B cell (primary cell): ENCODE measurements at regions not wholly inside any gene's neighbourhood (a gene's known extent, or its start where the extent isn't known, plus 50 kb on each side); places are given as distances from the start of the nearest gene placed in this dataset.

Source experiments
- ATAC-seq: fragments of 200-7000 bp; cut with Tn5 transposase; one replicate; pipeline ENCODE4 v1.10.0; 2021; ENCODE audit warnings: low read depth, mild to moderate bottlenecking, moderate number of reproducible peaks, moderate library complexity
- CTCF ChIA-PET: fragments of 350-600 bp; sonication (Branson Sonifier 250); formaldehyde crosslinking; loops from one replicate; lab custom pipeline; 2021; ENCODE audit warnings: antibody characterized with exemption, inconsistent platforms; lab: Charles Lee
- POLR2A ChIA-PET: fragments of 350-600 bp; sonication (Branson Sonifier 250); formaldehyde crosslinking; loops from one replicate; lab custom pipeline; 2021; ENCODE audit warnings: antibody characterized with exemption; lab: Charles Lee
- DNase-seq: peaks from one replicate; pipeline ENCODE4 v3.0.0; 2013
- H2AFZ ChIP-seq: 2 replicates; pipeline ENCODE4 v1.6.1; 2012; ENCODE audit warnings: mild to moderate bottlenecking, low read depth, low read length; ENCODE audit not compliant: insufficient read depth, poor library complexity, severe bottlenecking
- H3K27ac ChIP-seq, 2 donors: 1 replicate in 1 of 2; 2 replicates in 1 of 2; pipeline ENCODE4 v1.5.1; 2012 to 2013; ENCODE audit warnings: low read length in 2 of 2, mild to moderate bottlenecking in 2 of 2, moderate library complexity in 1 of 2
- H3K27me3 ChIP-seq, 4 experiments: fragments of 200-600 bp in 1 of 4; sonication (generic) in 1 of 4; replicated peaks in 1 of 4; 1 replicate in 2 of 4; 2 replicates in 2 of 4; pipeline versions ENCODE4 v1.6.1 to v1.7.0; 2013 to 2016; ENCODE audit warnings: low read length in 3 of 4, mild to moderate bottlenecking in 2 of 4, mixed read lengths in 1 of 4, moderate library complexity in 1 of 4; ENCODE audit not compliant: insufficient read depth in 4 of 4, control insufficient read depth in 3 of 4; ENCODE audit errors: control extremely low read depth in 1 of 4
- H3K36me3 ChIP-seq, 2 experiments: replicated peaks in 1 of 2; 1 replicate in 1 of 2; 2 replicates in 1 of 2; pipeline versions ENCODE4 v1.6.1 to v1.7.1; 2013; ENCODE audit warnings: low read length in 1 of 2; ENCODE audit not compliant: insufficient read depth in 2 of 2, control insufficient read depth in 1 of 2; ENCODE audit errors: control extremely low read depth in 1 of 2, extremely low read depth in 1 of 2
- H3K4me1 ChIP-seq, 2 donors: fragments of 200-600 bp in 1 of 2; sonication (generic) in 1 of 2; 1 replicate in 1 of 2; 2 replicates in 1 of 2; pipeline versions ENCODE4 v1.5.1 to v1.6.1; 2013 to 2017; ENCODE audit warnings: low read length in 2 of 2; ENCODE audit not compliant: control insufficient read depth in 2 of 2, insufficient read depth in 2 of 2
- H3K4me2 ChIP-seq: replicated peaks from 2 replicates; pipeline ENCODE3; 2012; ENCODE audit warnings: mild to moderate bottlenecking, low read depth, low read length; ENCODE audit not compliant: poor library complexity, severe bottlenecking
- H3K4me3 ChIP-seq, 5 experiments: fragments of 200-600 bp in 1 of 5; sonication (generic) in 1 of 5; 1 replicate in 3 of 5; 2 replicates in 2 of 5; pipeline versions ENCODE4 v1.5.1 to v1.7.0; 2011 to 2016; ENCODE audit warnings: low read length in 4 of 5, mild to moderate bottlenecking in 4 of 5, low read depth in 2 of 5, control low read depth in 1 of 5, moderate library complexity in 1 of 5; ENCODE audit not compliant: insufficient read depth in 1 of 5; ENCODE audit errors: control extremely low read depth in 1 of 5, extremely low read depth in 1 of 5
- H3K79me2 ChIP-seq: fragments of 200-600 bp; sonication (generic); one replicate; pipeline ENCODE4 v1.6.0; 2016; ENCODE audit warnings: low read length; ENCODE audit not compliant: control insufficient read depth, insufficient read depth
- H3K9ac ChIP-seq: fragments of 200-600 bp; sonication (generic); 2 replicates; pipeline ENCODE4 v1.6.1; 2017; ENCODE audit warnings: mild to moderate bottlenecking, low read length, moderate library complexity
- H3K9me3 ChIP-seq, 3 donors: one replicate each; pipeline versions ENCODE4 v1.6.1 to v1.7.1; 2013; ENCODE audit warnings: low read length in 2 of 3; ENCODE audit not compliant: control insufficient read depth in 2 of 3, insufficient read depth in 1 of 3; ENCODE audit errors: control extremely low read depth in 1 of 3
- H4K20me1 ChIP-seq: 2 replicates; pipeline ENCODE4 v1.6.0; 2012; ENCODE audit warnings: mild to moderate bottlenecking, low read length; ENCODE audit not compliant: insufficient read depth, control insufficient read depth, poor library complexity, severe bottlenecking
- H3K27ac Mint-ChIP-seq: one replicate; pipeline ENCODE4 v1.8.0; 2021; ENCODE audit warnings: mixed read lengths
- H3K27me3 Mint-ChIP-seq: one replicate; pipeline ENCODE4 v1.8.0; 2021; ENCODE audit warnings: mixed read lengths
- H3K4me1 Mint-ChIP-seq: one replicate; pipeline ENCODE4 v1.8.0; 2021; ENCODE audit warnings: mixed read lengths
- H3K4me3 Mint-ChIP-seq: one replicate; pipeline ENCODE4 v1.8.0; 2021; ENCODE audit warnings: mixed read lengths
- H3K9me3 Mint-ChIP-seq: one replicate; pipeline ENCODE4 v1.8.0; 2022; ENCODE audit warnings: mixed read lengths; ENCODE audit not compliant: insufficient read depth
- CTCF ChIP-seq: fragments of 200-600 bp; IDR thresholded peaks from one replicate; pipeline ENCODE4 v1.8.0; 2022; ENCODE audit warnings: antibody characterized with exemption, mild to moderate bottlenecking
- EZH2 ChIP-seq: IDR thresholded peaks from 2 replicates; pipeline ENCODE4 v1.6.1; 2012; ENCODE audit warnings: borderline replicate concordance, low read depth, mild to moderate bottlenecking, moderate library complexity, low read length; ENCODE audit not compliant: insufficient read depth, poor library complexity, severe bottlenecking
- WGBS: methylation state at CpG from one replicate; pipeline ENCODE4 v1.1.5; 2013; ENCODE audit warnings: missing lambda C conversion rate; ENCODE audit not compliant: insufficient coverage; 5-methylcytosine and 5-hydroxymethylcytosine counted together
- intact Hi-C: fragments of 100-400 bp; cut with micrococcal nuclease; formaldehyde crosslinking; loops from one replicate; pipeline ENCODE4 v1.10.0; 2022

GRCh38 chr20:11364736-11365135 lies 553.0 kb upstream of the BTBD3 start:
- Histone ChIP-seq H3K9ac (no peak overlapping the region), H3K79me2 (no peaks in the 10 kb centered on the region), H2AFZ (no peak overlapping the region), H4K20me1 (no peaks in the 10 kb centered on the region), H3K4me1 (no peaks in the 10 kb centered on the region), H3K4me2 (no peak overlapping the region), H3K4me3 (no peak overlapping the region), H3K9me3 (no peaks in the 10 kb centered on the region), H3K27ac (no peak overlapping the region), H3K27me3 (no peaks in the 10 kb centered on the region), H3K36me3 (no peaks in the 10 kb centered on the region)
- intact Hi-C loops, result no loop called here
- ChIA-PET POLR2A (no interaction called here), CTCF (no interaction called here)
- ATAC-seq, result no peak
- no CpG with 5 or more reads among the region's 5 CpGs for WGBS
- TF ChIP-seq EZH2, result no peak
- no peak for TF ChIP-seq CTCF
- no peak overlapping the region for H3K27ac Mint-ChIP-seq
- H3K4me3 Mint-ChIP-seq, result no peak overlapping the region
- DNase-seq, result no peak
- peaks cover 7% of the 10 kb centered on the region for H3K9me3 Mint-ChIP-seq
- no peaks in the 10 kb centered on the region for H3K4me1 Mint-ChIP-seq
- H3K27me3 Mint-ChIP-seq, result no peaks in the 10 kb centered on the region

GRCh38 chr20:11366660-11367059 lies 551.0 kb upstream of the BTBD3 start:
- Histone ChIP-seq H3K27me3 (no peaks in the 10 kb centered on the region), H4K20me1 (no peaks in the 10 kb centered on the region), H3K9me3 (no peaks in the 10 kb centered on the region), H3K9ac (no peak overlapping the region), H3K27ac (no peak overlapping the region), H3K79me2 (no peaks in the 10 kb centered on the region), H3K4me1 (no peaks in the 10 kb centered on the region), H3K4me3 (no peak overlapping the region), H3K36me3 (no peaks in the 10 kb centered on the region), H2AFZ (no peak overlapping the region), H3K4me2 (no peak overlapping the region)
- ChIA-PET CTCF (no interaction called here), POLR2A (no interaction called here)
- no peak overlapping the region for H3K27ac Mint-ChIP-seq
- 85% methylated on average over 2 of the region's 4 CpGs for WGBS
- intact Hi-C loops, result no loop called here
- TF ChIP-seq EZH2 (no peak), CTCF (no peak)
- H3K27me3 Mint-ChIP-seq, result no peaks in the 10 kb centered on the region
- H3K4me1 Mint-ChIP-seq, result no peaks in the 10 kb centered on the region
- H3K4me3 Mint-ChIP-seq, result no peak overlapping the region
- DNase-seq (no peak), ATAC-seq (no peak)
- peaks cover 4% of the 10 kb centered on the region for H3K9me3 Mint-ChIP-seq
